ENCODE measurements at regions not wholly inside any gene's neighbourhood (a gene's known extent, or its start where the extent isn't known, plus 50 kb on each side); places are given as distances from the start of the nearest gene placed in this dataset.

- Mint-ChIP-seq H3K36me3 (ENCODE audit: low read depth) (no peaks in the 10 kb centered on the region), H3K4me3 (no peak overlapping the region), H3K27me3 (ENCODE audit: low read depth) (no peaks in the 10 kb centered on the region), H3K4me1 (ENCODE audit: low read depth) (no peaks in the 10 kb centered on the region), H3K27ac (no peak overlapping the region), H3K9me3 (ENCODE audit: insufficient read depth) (no peaks in the 10 kb centered on the region)
- ChIA-PET CTCF (no interaction called here), POLR2A (no interaction called here)
- ATAC-seq (no peak), DNase-seq (no peak)
Observed at GRCh38 chr6:141624301-141624700, 508.4 kb upstream of the GJE1 start.

GRCh38 chr6:141618180-141618581 lies 514.5 kb upstream of the GJE1 start:
- no peaks in the 10 kb centered on the region for H3K27me3 Mint-ChIP-seq (ENCODE audit: low read depth)
- ChIA-PET POLR2A (no interaction called here), CTCF (no interaction called here)
- DNase-seq (no peak), ATAC-seq (no peak)
- no peak overlapping the region for H3K4me3 Mint-ChIP-seq
- no peaks in the 10 kb centered on the region for H3K9me3 Mint-ChIP-seq (ENCODE audit: insufficient read depth)
- H3K4me1 Mint-ChIP-seq (ENCODE audit: low read depth): no peaks in the 10 kb centered on the region
- H3K27ac Mint-ChIP-seq: no peak overlapping the region
- H3K36me3 Mint-ChIP-seq (ENCODE audit: low read depth): no peaks in the 10 kb centered on the region

GRCh38 chr6:141610741-141611140 lies 522.0 kb upstream of the GJE1 start:
- H3K4me3 Mint-ChIP-seq: no peak overlapping the region
- no peak overlapping the region for H3K27ac Mint-ChIP-seq
- CTCF ChIA-PET: no interaction called here
- DNase-seq: no peak
- POLR2A ChIA-PET: no interaction called here
- no peaks in the 10 kb centered on the region for H3K4me1 Mint-ChIP-seq (ENCODE audit: low read depth)
- ATAC-seq: no peak
- H3K9me3 Mint-ChIP-seq (ENCODE audit: insufficient read depth): peaks cover 5% of the 10 kb centered on the region
- H3K36me3 Mint-ChIP-seq (ENCODE audit: low read depth): no peaks in the 10 kb centered on the region
- H3K27me3 Mint-ChIP-seq (ENCODE audit: low read depth): no peaks in the 10 kb centered on the region

GRCh38 chr6:141607956-141608355 lies 524.8 kb upstream of the GJE1 start:
- no peak for DNase-seq
- no peaks in the 10 kb centered on the region for H3K36me3 Mint-ChIP-seq (ENCODE audit: low read depth)
- H3K4me3 Mint-ChIP-seq: no peak overlapping the region
- ChIA-PET CTCF (no interaction called here), POLR2A (no interaction called here)
- ATAC-seq: no peak
- H3K27me3 Mint-ChIP-seq (ENCODE audit: low read depth): no peaks in the 10 kb centered on the region
- H3K4me1 Mint-ChIP-seq (ENCODE audit: low read depth): no peaks in the 10 kb centered on the region
- peaks cover 5% of the 10 kb centered on the region for H3K9me3 Mint-ChIP-seq (ENCODE audit: insufficient read depth)
- H3K27ac Mint-ChIP-seq: no peak overlapping the region

GRCh38 chr6:141598487-141598886 lies 534.2 kb upstream of the GJE1 start:
- CTCF ChIA-PET: no interaction called here

GRCh38 chr6:141594874-141595273 lies 537.9 kb upstream of the GJE1 start:
- H3K36me3 Mint-ChIP-seq (ENCODE audit: low read depth): no peaks in the 10 kb centered on the region
- no peaks in the 10 kb centered on the region for H3K27me3 Mint-ChIP-seq (ENCODE audit: low read depth)
- no peaks in the 10 kb centered on the region for H3K4me1 Mint-ChIP-seq (ENCODE audit: low read depth)
- DNase-seq (no peak), ATAC-seq (no peak)
- ChIA-PET POLR2A (no interaction called here), CTCF (no interaction called here)
- no peak overlapping the region for H3K4me3 Mint-ChIP-seq
- no peak overlapping the region for H3K27ac Mint-ChIP-seq
- no peaks in the 10 kb centered on the region for H3K9me3 Mint-ChIP-seq (ENCODE audit: insufficient read depth)

More at GRCh38 chr6:141598487-141598886, 534.2 kb upstream of the GJE1 start:
- H3K9me3 Mint-ChIP-seq (ENCODE audit: insufficient read depth): no peaks in the 10 kb centered on the region
- POLR2A ChIA-PET: no interaction called here
- no peak for DNase-seq
- no peaks in the 10 kb centered on the region for H3K4me1 Mint-ChIP-seq (ENCODE audit: low read depth)
- no peaks in the 10 kb centered on the region for H3K27me3 Mint-ChIP-seq (ENCODE audit: low read depth)
- no peak overlapping the region for H3K27ac Mint-ChIP-seq
- no peak overlapping the region for H3K4me3 Mint-ChIP-seq
- no peak for ATAC-seq
- H3K36me3 Mint-ChIP-seq (ENCODE audit: low read depth): no peaks in the 10 kb centered on the region

- no peaks in the 10 kb centered on the region for H3K9me3 Mint-ChIP-seq (ENCODE audit: insufficient read depth)
- CTCF ChIA-PET: no interaction called here
- H3K27ac Mint-ChIP-seq: no peak overlapping the region
- POLR2A ChIA-PET: no interaction called here
- no peaks in the 10 kb centered on the region for H3K36me3 Mint-ChIP-seq (ENCODE audit: low read depth)
- no peaks in the 10 kb centered on the region for H3K27me3 Mint-ChIP-seq (ENCODE audit: low read depth)
- ATAC-seq (no peak), DNase-seq (no peak)
- H3K4me1 Mint-ChIP-seq (ENCODE audit: low read depth): no peaks in the 10 kb centered on the region
- no peak overlapping the region for H3K4me3 Mint-ChIP-seq
Observed at GRCh38 chr6:141593311-141593710, 539.4 kb upstream of the GJE1 start.

GRCh38 chr6:141587482-141588266 lies 545.1 kb upstream of the GJE1 start:
- H3K27me3 Mint-ChIP-seq (ENCODE audit: low read depth): no peaks in the 10 kb centered on the region
- H3K9me3 Mint-ChIP-seq (ENCODE audit: insufficient read depth): no peaks in the 10 kb centered on the region
- ATAC-seq: no peak
- POLR2A ChIA-PET: no interaction called here
- no peak overlapping the region for H3K4me3 Mint-ChIP-seq
- no peak for DNase-seq
- H3K4me1 Mint-ChIP-seq (ENCODE audit: low read depth): no peaks in the 10 kb centered on the region
- no peaks in the 10 kb centered on the region for H3K36me3 Mint-ChIP-seq (ENCODE audit: low read depth)
- no peak overlapping the region for H3K27ac Mint-ChIP-seq
- CTCF ChIA-PET: no interaction called here

- H3K27ac Mint-ChIP-seq: no peak overlapping the region
- peaks cover 2% of the 10 kb centered on the region for H3K27me3 Mint-ChIP-seq (ENCODE audit: low read depth)
- H3K4me3 Mint-ChIP-seq: no peak overlapping the region
- POLR2A ChIA-PET: no interaction called here
- H3K36me3 Mint-ChIP-seq (ENCODE audit: low read depth): no peaks in the 10 kb centered on the region
- ATAC-seq (no peak), DNase-seq (no peak)
- CTCF ChIA-PET: no interaction called here
- H3K9me3 Mint-ChIP-seq (ENCODE audit: insufficient read depth): no peaks in the 10 kb centered on the region
- no peaks in the 10 kb centered on the region for H3K4me1 Mint-ChIP-seq (ENCODE audit: low read depth)
Observed at GRCh38 chr6:141580988-141581552, 551.7 kb upstream of the GJE1 start.

- DNase-seq (no peak), ATAC-seq (no peak)
- Mint-ChIP-seq H3K4me1 (ENCODE audit: low read depth) (no peaks in the 10 kb centered on the region), H3K4me3 (no peak overlapping the region), H3K9me3 (ENCODE audit: insufficient read depth) (no peaks in the 10 kb centered on the region), H3K27me3 (ENCODE audit: low read depth) (peaks cover 2% of the 10 kb centered on the region), H3K36me3 (ENCODE audit: low read depth) (no peaks in the 10 kb centered on the region), H3K27ac (no peak overlapping the region)
- ChIA-PET POLR2A (no interaction called here), CTCF (no interaction called here)
Observed at GRCh38 chr6:141580131-141580530, 552.6 kb upstream of the GJE1 start.

- DNase-seq (no peak), ATAC-seq (no peak)
- CTCF ChIA-PET: no interaction called here
- no peaks in the 10 kb centered on the region for H3K9me3 Mint-ChIP-seq (ENCODE audit: insufficient read depth)
- POLR2A ChIA-PET: no interaction called here
- H3K4me3 Mint-ChIP-seq: no peak overlapping the region
- no peaks in the 10 kb centered on the region for H3K4me1 Mint-ChIP-seq (ENCODE audit: low read depth)
- no peak overlapping the region for H3K27ac Mint-ChIP-seq
- peaks cover 6% of the 10 kb centered on the region for H3K27me3 Mint-ChIP-seq (ENCODE audit: low read depth)
- H3K36me3 Mint-ChIP-seq (ENCODE audit: low read depth): no peaks in the 10 kb centered on the region
Observed at GRCh38 chr6:141576751-141577150, 556.0 kb upstream of the GJE1 start.

- POLR2A ChIA-PET: no interaction called here
- H3K27me3 Mint-ChIP-seq (ENCODE audit: low read depth): no peaks in the 10 kb centered on the region
- peaks cover 23% of the 10 kb centered on the region for H3K4me1 Mint-ChIP-seq (ENCODE audit: low read depth)
- ATAC-seq: peak; percentile 90
- DNase-seq: peak; percentile 72
- CTCF ChIA-PET: interaction anchor here (0.9 to 1.7 kb wide), 3 partner anchors 78 to 254 kb away, joined by 4 to 7 read pairs (median 5); no protein-coding TSS in a partner anchor
- no peaks in the 10 kb centered on the region for H3K9me3 Mint-ChIP-seq (ENCODE audit: insufficient read depth)
- H3K36me3 Mint-ChIP-seq (ENCODE audit: low read depth): no peaks in the 10 kb centered on the region
- H3K4me3 Mint-ChIP-seq: peak overlapping the region; percentile 61
- peak overlapping the region; percentile 69 for H3K27ac Mint-ChIP-seq
Observed at GRCh38 chr6:141562851-141563763, 569.6 kb upstream of the GJE1 start.

Measured in activated CD8-positive, alpha-beta T cell treated with anti-CD3 and anti-CD28 coated beads, Interleukin-2, amount 10 ng/mL, durations not matched to agents 7 days and 5 days (primary cell).